Stimulated activated CD4-positive, alpha-beta T cell treated with anti-CD3 and anti-CD28 coated beads, Interleukin-1b, Interleukin-23, amount 100 ng/mL, for 1 hour (primary cell): ENCODE measurements at regions not wholly inside any gene's neighbourhood (a gene's known extent, or its start where the extent isn't known, plus 50 kb on each side); places are given as distances from the start of the nearest gene placed in this dataset.

Experiments used
- DNase-seq, 2 donors: peaks; one replicate each; pipeline ENCODE4 v3.0.0-alpha.2; 2020; ENCODE audit warnings: low read depth in 2 of 2

GRCh38 chr12:13383379-13383778 lies 186.9 kb downstream of the EMP1 start:
- DNase-seq: no peak

GRCh38 chr12:13380297-13380696 lies 183.8 kb downstream of the EMP1 start:
- DNase-seq: no peak

GRCh38 chr12:13379531-13380188 lies 183.1 kb downstream of the EMP1 start:
- no peak for DNase-seq

GRCh38 chr12:13377698-13378097 lies 181.2 kb downstream of the EMP1 start:
- DNase-seq: no peak

- no peak for DNase-seq
Observed at GRCh38 chr12:13376610-13377373, 180.3 kb downstream of the EMP1 start.

GRCh38 chr12:13375583-13376345 lies 179.2 kb downstream of the EMP1 start:
- DNase-seq: no peak

- DNase-seq: no peak
Observed at GRCh38 chr12:13374793-13375192, 178.3 kb downstream of the EMP1 start.

GRCh38 chr12:13373803-13374202 lies 177.3 kb downstream of the EMP1 start:
- DNase-seq: no peak

- DNase-seq: no peak
Observed at GRCh38 chr12:13373131-13373530, 176.6 kb downstream of the EMP1 start.

- no peak for DNase-seq
Observed at GRCh38 chr12:13372386-13372785, 175.9 kb downstream of the EMP1 start.

GRCh38 chr12:13371797-13372196 lies 175.3 kb downstream of the EMP1 start:
- no peak for DNase-seq

GRCh38 chr12:13371367-13371766 lies 174.8 kb downstream of the EMP1 start:
- no peak for DNase-seq

- no peak for DNase-seq
Observed at GRCh38 chr12:13369474-13370056, 173.0 kb downstream of the EMP1 start.

- DNase-seq: no peak
Observed at GRCh38 chr12:13368971-13369370, 172.4 kb downstream of the EMP1 start.

- DNase-seq: no peak
Observed at GRCh38 chr12:13368431-13368830, 171.9 kb downstream of the EMP1 start.

- DNase-seq: no peak
Observed at GRCh38 chr12:13367973-13368372, 171.4 kb downstream of the EMP1 start.

- no peak for DNase-seq
Observed at GRCh38 chr12:13365748-13366366, 169.3 kb downstream of the EMP1 start.

- no peak for DNase-seq
Observed at GRCh38 chr12:13362260-13362841, 165.8 kb downstream of the EMP1 start.

- no peak for DNase-seq
Observed at GRCh38 chr12:13359636-13360035, 163.1 kb downstream of the EMP1 start.

GRCh38 chr12:13358391-13358905 lies 161.9 kb downstream of the EMP1 start:
- DNase-seq: no peak

GRCh38 chr12:13350946-13351345 lies 154.4 kb downstream of the EMP1 start:
- DNase-seq: no peak
